Ovary (tissue), 3 donors: ENCODE measurements at regions not wholly inside any gene's neighbourhood (a gene's known extent, or its start where the extent isn't known, plus 50 kb on each side); places are given as distances from the start of the nearest gene placed in this dataset.

Source experiments
- CTCF ChIP-seq, 3 donors: fragments of 450-650 bp in 2 of 3; fragments of 200-600 bp in 1 of 3; IDR thresholded peaks; one replicate each; pipeline versions ENCODE4 v1.5.1 to v1.8.0; 2016 to 2022; ENCODE audit warnings: antibody characterized with exemption in 3 of 3, mild to moderate bottlenecking in 1 of 3
- EP300 ChIP-seq: sonication (generic); formaldehyde crosslinking; IDR thresholded peaks from one replicate; pipeline ENCODE4 v1.6.1; 2017; ENCODE audit warnings: antibody characterized with exemption
- POLR2A ChIP-seq: fragments of 450-650 bp; IDR thresholded peaks from one replicate; pipeline ENCODE4 v1.6.1; 2017; ENCODE audit warnings: antibody characterized with exemption, mild to moderate bottlenecking, moderate library complexity
- donor health status: DM: no; HTN: no; CAD: no.

- TF ChIP-seq CTCF (IDR thresholded peaks at IDR 0.05) (no peak), POLR2A (no peak), EP300 (no peak)
Observed at GRCh38 chr5:116660929-116661328, 86.3 kb upstream of the SEMA6A start.
